Activated CD4-positive, alpha-beta T cell treated with anti-CD3 and anti-CD28 coated beads for 36 hours (primary cell): ENCODE measurements at regions not wholly inside any gene's neighbourhood (a gene's known extent, or its start where the extent isn't known, plus 50 kb on each side); places are given as distances from the start of the nearest gene placed in this dataset.

Experiments used
- ATAC-seq: fragments of 200-7000 bp; cut with Tn5 transposase; one replicate; pipeline ENCODE4 v1.10.0; 2021; ENCODE audit warnings: mild to moderate bottlenecking, moderate library complexity
- CTCF ChIA-PET: fragments of 350-600 bp; sonication (Branson Sonifier 250); formaldehyde crosslinking; loops from one replicate; lab custom pipeline; 2021; ENCODE audit warnings: antibody characterized with exemption; lab: Charles Lee
- POLR2A ChIA-PET: fragments of 350-600 bp; sonication (Branson Sonifier 250); formaldehyde crosslinking; loops from one replicate; lab custom pipeline; 2021; ENCODE audit warnings: antibody characterized with exemption, inconsistent platforms; lab: Charles Lee
- DNase-seq: peaks from one replicate; pipeline ENCODE4 v3.0.0-alpha.2; 2020
- H3K27ac Mint-ChIP-seq: one replicate; pipeline ENCODE4 v1.8.0; 2021; ENCODE audit warnings: mixed read lengths
- H3K27me3 Mint-ChIP-seq: one replicate; pipeline ENCODE4 v1.8.0; 2021; ENCODE audit warnings: mixed read lengths
- H3K36me3 Mint-ChIP-seq: one replicate; pipeline ENCODE4 v1.8.0; 2021; ENCODE audit warnings: low read depth, mixed read lengths
- H3K4me1 Mint-ChIP-seq: one replicate; pipeline ENCODE4 v1.8.0; 2021; ENCODE audit warnings: mixed read lengths
- H3K4me3 Mint-ChIP-seq: one replicate; pipeline ENCODE4 v1.8.0; 2021; ENCODE audit warnings: mild to moderate bottlenecking, moderate library complexity, mixed read lengths
- H3K9me3 Mint-ChIP-seq: one replicate; pipeline ENCODE4 v1.8.0; 2021; ENCODE audit warnings: low read depth, mixed read lengths
- intact Hi-C, 2 experiments: fragments of 100-400 bp; cut with DNase I in 1 of 2; cut with micrococcal nuclease in 1 of 2; formaldehyde crosslinking; loops; one replicate each; pipeline versions ENCODE4 v1.14.2 to v1.15.1; 2022 to 2024; cut with DNase I, micrococcal nuclease

DNA sequence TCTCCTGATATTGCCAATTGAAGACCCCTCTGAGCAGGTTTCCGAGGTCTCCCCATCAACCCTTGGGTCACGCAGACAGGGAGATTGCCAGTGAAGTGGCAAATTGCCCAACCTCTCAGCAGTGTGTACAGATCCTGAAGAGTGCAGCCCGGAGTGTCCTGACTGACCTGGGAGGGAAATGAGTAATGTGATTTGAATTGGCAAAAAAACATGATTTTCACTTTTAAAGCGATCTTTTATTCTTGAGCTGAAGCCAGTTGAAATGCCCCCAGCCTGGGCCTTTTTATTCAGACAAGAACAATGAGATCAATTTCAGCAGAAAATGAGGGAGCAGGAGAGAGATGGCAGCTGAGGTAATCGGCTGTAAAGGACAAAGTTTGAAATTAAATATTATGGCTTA is 401.8 kb downstream of the RAPGEF2 start:
- H3K27ac Mint-ChIP-seq = no peak overlapping the region
- H3K4me1 Mint-ChIP-seq = no peaks in the 10 kb centered on the region
- intact Hi-C loops = no loop called here
- ChIA-PET POLR2A (no interaction called here), CTCF (no interaction called here)
- H3K27me3 Mint-ChIP-seq = peaks cover 5% of the 10 kb centered on the region
- H3K9me3 Mint-ChIP-seq = no peaks in the 10 kb centered on the region
- no peaks in the 10 kb centered on the region for H3K36me3 Mint-ChIP-seq
- no peak for ATAC-seq
- no peak for DNase-seq
- no peak overlapping the region for H3K4me3 Mint-ChIP-seq

- H3K4me3 Mint-ChIP-seq = no peak overlapping the region
- H3K4me1 Mint-ChIP-seq = no peaks in the 10 kb centered on the region
- CTCF ChIA-PET = interaction anchor here (1.3 kb wide), 1 partner anchor 11 kb away, joined by 3 read pairs; no protein-coding TSS in a partner anchor
- no peaks in the 10 kb centered on the region for H3K36me3 Mint-ChIP-seq
- ATAC-seq = no peak
- intact Hi-C loops = no loop called here
- DNase-seq = no peak
- peaks cover 5% of the 10 kb centered on the region for H3K27me3 Mint-ChIP-seq
- no peaks in the 10 kb centered on the region for H3K9me3 Mint-ChIP-seq
- POLR2A ChIA-PET = no interaction called here
- no peak overlapping the region for H3K27ac Mint-ChIP-seq
These were observed 402.5 kb downstream of the RAPGEF2 start for GRCh38 chr4:159505266-159505975.

DNA sequence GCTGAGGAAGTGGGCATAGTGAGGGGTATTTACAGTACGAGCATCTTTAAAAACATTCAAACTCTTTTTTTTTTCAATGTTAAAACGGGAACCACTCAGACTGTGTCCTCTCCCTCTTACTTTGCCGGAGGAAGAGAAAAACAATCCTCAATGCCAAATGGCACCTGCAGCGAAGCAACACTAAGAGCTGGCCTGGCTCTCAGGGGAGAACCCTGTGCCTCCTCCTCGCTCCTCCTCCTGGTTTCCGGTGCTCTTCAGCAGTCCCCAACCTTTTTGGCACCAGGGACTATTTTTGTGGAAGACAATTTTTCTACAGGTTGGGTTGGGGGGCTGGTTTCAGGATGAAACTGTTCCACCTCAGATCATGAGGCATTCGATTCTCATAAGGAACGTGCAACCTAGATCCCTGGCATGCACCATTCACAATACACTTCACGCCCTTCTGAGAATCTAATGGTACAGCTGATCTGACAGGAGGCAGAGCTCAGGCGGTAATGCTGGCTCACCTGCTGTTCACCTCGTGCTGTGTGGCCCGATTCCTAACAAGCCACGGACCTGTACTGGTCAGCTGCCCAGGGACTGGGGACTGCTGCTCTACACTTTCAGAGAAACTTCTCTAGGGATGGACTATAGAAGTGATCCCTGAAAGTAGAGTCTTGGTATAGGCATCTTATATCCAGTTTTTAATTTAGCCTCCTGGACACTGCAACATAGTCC is 404.1 kb downstream of the RAPGEF2 start:
- peaks cover 5% of the 10 kb centered on the region for H3K27me3 Mint-ChIP-seq
- POLR2A ChIA-PET = no interaction called here
- H3K9me3 Mint-ChIP-seq = no peaks in the 10 kb centered on the region
- intact Hi-C loops = no loop called here
- CTCF ChIA-PET = interaction anchor here (0.9 kb wide), 1 partner anchor 20 kb away, joined by 3 read pairs; no protein-coding TSS in a partner anchor
- H3K4me1 Mint-ChIP-seq = no peaks in the 10 kb centered on the region
- no peak overlapping the region for H3K4me3 Mint-ChIP-seq
- DNase-seq = no peak
- H3K36me3 Mint-ChIP-seq = no peaks in the 10 kb centered on the region
- H3K27ac Mint-ChIP-seq = no peak overlapping the region
- no peak for ATAC-seq

- H3K36me3 Mint-ChIP-seq = no peaks in the 10 kb centered on the region
- no peaks in the 10 kb centered on the region for H3K4me1 Mint-ChIP-seq
- no peak for DNase-seq
- intact Hi-C loops = no loop called here
- no peak for ATAC-seq
- ChIA-PET CTCF (no interaction called here), POLR2A (no interaction called here)
- no peak overlapping the region for H3K4me3 Mint-ChIP-seq
- H3K27ac Mint-ChIP-seq = no peak overlapping the region
- no peaks in the 10 kb centered on the region for H3K9me3 Mint-ChIP-seq
- H3K27me3 Mint-ChIP-seq = peaks cover 2% of the 10 kb centered on the region
These were observed 406.1 kb downstream of the RAPGEF2 start for GRCh38 chr4:159508917-159509500.

GRCh38 chr4:159512348-159512747 is 409.5 kb downstream of the RAPGEF2 start:
- ATAC-seq (no peak), DNase-seq (no peak)
- Mint-ChIP-seq H3K4me3 (no peak overlapping the region), H3K27me3 (peaks cover 2% of the 10 kb centered on the region), H3K4me1 (no peaks in the 10 kb centered on the region), H3K9me3 (no peaks in the 10 kb centered on the region), H3K36me3 (no peaks in the 10 kb centered on the region), H3K27ac (no peak overlapping the region)
- ChIA-PET CTCF (interaction anchor here (0.6 to 1.1 kb wide), 2 partner anchors 16 to 649 kb away, joined by 3 read pairs; no protein-coding TSS in a partner anchor), POLR2A (no interaction called here)
- intact Hi-C loops = no loop called here

DNA sequence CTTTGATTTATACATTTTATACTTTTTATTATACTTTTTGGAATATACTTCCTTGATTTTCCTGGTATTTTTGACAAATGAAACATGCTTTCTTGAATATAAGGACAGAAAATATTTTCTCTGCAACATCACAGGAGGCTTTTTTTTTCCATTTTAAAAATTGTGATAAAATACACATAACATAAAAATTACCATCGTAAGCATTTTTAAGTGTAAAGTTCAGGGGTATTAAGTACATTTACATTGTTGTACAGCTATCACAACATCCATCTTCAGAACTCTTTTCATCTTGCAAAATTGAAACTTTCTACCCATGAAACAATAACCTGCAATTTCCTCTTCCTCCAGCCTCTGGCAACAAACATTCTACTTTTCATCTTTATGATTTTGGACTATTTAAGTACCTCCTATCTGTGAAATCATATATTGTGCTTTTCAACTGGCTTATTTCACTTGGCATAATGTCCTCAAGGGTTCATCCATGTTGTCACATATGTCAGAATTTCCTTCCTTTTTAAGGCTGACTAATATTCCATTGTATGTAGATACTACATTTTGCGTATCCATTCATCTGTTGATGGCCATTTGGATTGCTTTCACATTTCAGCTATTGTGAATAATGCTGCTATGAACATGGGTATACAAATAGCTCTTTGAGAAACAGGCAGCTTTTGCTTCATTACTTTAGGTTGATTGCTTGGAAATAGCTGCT is 412.6 kb downstream of the RAPGEF2 start:
- Mint-ChIP-seq H3K4me3 (no peak overlapping the region), H3K9me3 (no peaks in the 10 kb centered on the region), H3K4me1 (no peaks in the 10 kb centered on the region), H3K36me3 (no peaks in the 10 kb centered on the region), H3K27ac (no peak overlapping the region), H3K27me3 (peaks cover 2% of the 10 kb centered on the region)
- DNase-seq (no peak), ATAC-seq (no peak)
- CTCF ChIA-PET = no interaction called here
- POLR2A ChIA-PET = no interaction called here
- intact Hi-C loops = no loop called here

DNA sequence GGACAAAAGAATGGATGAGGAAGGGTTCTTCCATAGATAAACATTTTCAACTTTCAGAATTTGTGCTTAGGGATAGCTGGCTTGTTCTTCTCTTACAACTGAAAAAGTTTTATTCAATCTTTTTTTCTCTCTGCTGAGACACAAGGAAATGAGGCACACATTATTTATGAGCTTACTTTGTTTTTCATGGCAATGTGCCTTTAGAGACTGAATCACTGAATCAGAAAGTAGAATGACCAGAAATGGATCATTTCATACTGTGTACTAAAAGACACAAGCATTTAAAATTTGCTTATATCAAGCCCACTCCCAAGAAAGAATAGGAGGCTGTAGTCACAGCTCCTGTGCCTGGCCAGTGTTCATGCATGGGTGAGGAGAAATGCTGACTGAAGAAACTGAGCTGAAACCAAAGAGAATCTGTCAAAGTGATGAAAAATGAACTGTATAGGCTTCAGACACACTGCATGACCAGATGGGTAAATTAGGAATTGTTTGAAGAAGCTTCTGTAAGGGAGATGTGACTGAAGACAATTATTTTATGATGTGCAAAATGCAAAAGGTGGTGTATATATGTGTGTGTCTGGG is 413.8 kb downstream of the RAPGEF2 start:
- Mint-ChIP-seq H3K36me3 (no peaks in the 10 kb centered on the region), H3K27me3 (peaks cover 2% of the 10 kb centered on the region), H3K4me1 (no peaks in the 10 kb centered on the region), H3K9me3 (no peaks in the 10 kb centered on the region), H3K27ac (no peak overlapping the region), H3K4me3 (no peak overlapping the region)
- CTCF ChIA-PET = interaction anchor here (1.2 kb wide), 1 partner anchor 11 kb away, joined by 3 read pairs; no protein-coding TSS in a partner anchor
- POLR2A ChIA-PET = no interaction called here
- intact Hi-C loops = no loop called here
- DNase-seq (no peak), ATAC-seq (no peak)

- intact Hi-C loops = no loop called here
- POLR2A ChIA-PET = no interaction called here
These were observed 417.2 kb downstream of the RAPGEF2 start for GRCh38 chr4:159520074-159520473.

GRCh38 chr4:159526172-159526571 is 423.3 kb downstream of the RAPGEF2 start:
- CTCF ChIA-PET = no interaction called here

More at GRCh38 chr4:159520074-159520473, 417.2 kb downstream of the RAPGEF2 start:
- Mint-ChIP-seq H3K27ac (no peak overlapping the region), H3K4me3 (no peak overlapping the region), H3K27me3 (no peaks in the 10 kb centered on the region), H3K4me1 (no peaks in the 10 kb centered on the region), H3K36me3 (no peaks in the 10 kb centered on the region), H3K9me3 (no peaks in the 10 kb centered on the region)
- CTCF ChIA-PET = no interaction called here
- ATAC-seq (no peak), DNase-seq (no peak)

GRCh38 chr4:159534655-159535054 is 431.8 kb downstream of the RAPGEF2 start:
- no peak overlapping the region for H3K27ac Mint-ChIP-seq
- H3K27me3 Mint-ChIP-seq = no peaks in the 10 kb centered on the region
- H3K36me3 Mint-ChIP-seq = no peaks in the 10 kb centered on the region
- intact Hi-C loops = no loop called here
- no peaks in the 10 kb centered on the region for H3K4me1 Mint-ChIP-seq
- DNase-seq = no peak
- ATAC-seq = no peak
- peaks cover 6% of the 10 kb centered on the region for H3K9me3 Mint-ChIP-seq
- ChIA-PET POLR2A (no interaction called here), CTCF (interaction anchor here (0.6 kb wide), 1 partner anchor 917 kb away, joined by 3 read pairs; no protein-coding TSS in a partner anchor)
- no peak overlapping the region for H3K4me3 Mint-ChIP-seq

More at GRCh38 chr4:159526172-159526571, 423.3 kb downstream of the RAPGEF2 start:
- POLR2A ChIA-PET = interaction anchor here (0.6 kb wide), 1 partner anchor 11 kb away, joined by 5 read pairs; no protein-coding TSS in a partner anchor
- ATAC-seq (no peak), DNase-seq (no peak)
- Mint-ChIP-seq H3K27ac (no peak overlapping the region), H3K4me3 (no peak overlapping the region), H3K27me3 (no peaks in the 10 kb centered on the region), H3K9me3 (peaks cover 6% of the 10 kb centered on the region), H3K4me1 (no peaks in the 10 kb centered on the region), H3K36me3 (no peaks in the 10 kb centered on the region)
- intact Hi-C loops = no loop called here

GRCh38 chr4:159538556-159538955 is 435.7 kb downstream of the RAPGEF2 start:
- H3K36me3 Mint-ChIP-seq = no peaks in the 10 kb centered on the region
- H3K4me1 Mint-ChIP-seq = no peaks in the 10 kb centered on the region
- DNase-seq (no peak), ATAC-seq (no peak)
- no peak overlapping the region for H3K27ac Mint-ChIP-seq
- ChIA-PET POLR2A (no interaction called here), CTCF (interaction anchor here (1.2 kb wide), 1 partner anchor 10 kb away, joined by 3 read pairs; no protein-coding TSS in a partner anchor)
- intact Hi-C loops = no loop called here
- H3K9me3 Mint-ChIP-seq = peaks cover 6% of the 10 kb centered on the region
- no peaks in the 10 kb centered on the region for H3K27me3 Mint-ChIP-seq
- no peak overlapping the region for H3K4me3 Mint-ChIP-seq
